GM12891 (cell line): ENCODE measurements at regions not wholly inside any gene's neighbourhood (a gene's known extent, or its start where the extent isn't known, plus 50 kb on each side); places are given as distances from the start of the nearest gene placed in this dataset.

ENCODE experiments used
- POLR2A ChIP-seq: IDR thresholded peaks from 2 replicates; pipeline ENCODE4 v1.6.1; 2011; ENCODE audit warnings: low read depth, low read length, control low read depth
- POLR2AphosphoS5 ChIP-seq: IDR thresholded peaks from 2 replicates; pipeline ENCODE4 v1.6.1; 2011; ENCODE audit warnings: low read depth, low read length, control low read depth
- SPI1 ChIP-seq: IDR thresholded peaks from 2 replicates; pipeline ENCODE4 v1.6.1; 2011; ENCODE audit warnings: low read depth, low read length, control low read depth

- TF ChIP-seq POLR2A (no peak), POLR2AphosphoS5 (no peak), SPI1 (no peak)
These were observed 1098.5 kb upstream of the DDX18 start for GRCh38 chr2:116716038-116716437.
